ENCODE measurements at regions not wholly inside any gene's neighbourhood (a gene's known extent, or its start where the extent isn't known, plus 50 kb on each side); places are given as distances from the start of the nearest gene placed in this dataset.
"Not testable (repeated sequence)": the region's sequence is repeated elsewhere in the genome, so short reads cannot be mapped to it uniquely, and the experiment has no call there.

- DNase-seq (ENCODE audit: insufficient read length, low spot score); FAIRE-seq: not testable (repeated sequence)
- TF ChIP-seq SPI1 (IDR thresholded peaks at IDR 0.05; ENCODE audit: low read depth, low read length) = peak; percentile 82
These were observed 143.3 kb downstream of the AVL9 start for GRCh38 chr7:32638479-32639121.
